Suprapubic skin (tissue), 4 donors: ENCODE measurements at regions not wholly inside any gene's neighbourhood (a gene's known extent, or its start where the extent isn't known, plus 50 kb on each side); places are given as distances from the start of the nearest gene placed in this dataset.

Experiments used
- DNase-seq, 2 donors: peaks; one replicate each; pipeline ENCODE4 v3.0.0-alpha.2; 2019; ENCODE audit warnings: low spot score in 2 of 2
- H3K27ac ChIP-seq: fragments of 200-600 bp; sonication (generic); one replicate; pipeline ENCODE4 v1.5.1; 2019
- H3K27me3 ChIP-seq: fragments of 200-600 bp; sonication (generic); one replicate; pipeline ENCODE4 v1.5.1; 2019
- H3K36me3 ChIP-seq: fragments of 200-600 bp; sonication (generic); one replicate; pipeline ENCODE4 v1.5.1; 2019
- H3K4me1 ChIP-seq: fragments of 200-600 bp; sonication (generic); one replicate; pipeline ENCODE4 v1.5.1; 2019
- H3K4me3 ChIP-seq: fragments of 200-600 bp; sonication (generic); one replicate; pipeline ENCODE4 v1.5.1; 2019; ENCODE audit warnings: mild to moderate bottlenecking
- H3K9me3 ChIP-seq: fragments of 200-600 bp; sonication (generic); one replicate; pipeline ENCODE4 v1.5.1; 2019
- EP300 ChIP-seq: sonication (generic); formaldehyde crosslinking; IDR thresholded peaks from one replicate; pipeline ENCODE4 v1.6.1; 2017; ENCODE audit warnings: antibody characterized with exemption
- POLR2A ChIP-seq, 2 donors: fragments of 450-650 bp; IDR thresholded peaks; one replicate each; pipeline ENCODE4 v1.6.1; 2017; ENCODE audit warnings: antibody characterized with exemption in 2 of 2, mild to moderate bottlenecking in 2 of 2, moderate library complexity in 2 of 2
- POLR2AphosphoS5 ChIP-seq, 3 donors: sonication (generic); formaldehyde crosslinking; IDR thresholded peaks; one replicate each; pipeline ENCODE4 v1.6.1; 2017; ENCODE audit warnings: antibody characterized with exemption in 3 of 3
- WGBS: methylation state at CpG from one replicate; pipeline ENCODE4 v1.1.5; 2018; 5-methylcytosine and 5-hydroxymethylcytosine counted together
- TF ChIP-seq, protein P1 (sequence below), 2 donors: fragments of 200-600 bp in 1 of 2; fragments of 450-650 bp in 1 of 2; sonication (generic) in 1 of 2; IDR thresholded peaks; one replicate each; pipeline ENCODE4 v1.5.1; 2016 to 2019; ENCODE audit warnings: antibody characterized with exemption in 2 of 2, mild to moderate bottlenecking in 1 of 2, moderate library complexity in 1 of 2

DNA sequence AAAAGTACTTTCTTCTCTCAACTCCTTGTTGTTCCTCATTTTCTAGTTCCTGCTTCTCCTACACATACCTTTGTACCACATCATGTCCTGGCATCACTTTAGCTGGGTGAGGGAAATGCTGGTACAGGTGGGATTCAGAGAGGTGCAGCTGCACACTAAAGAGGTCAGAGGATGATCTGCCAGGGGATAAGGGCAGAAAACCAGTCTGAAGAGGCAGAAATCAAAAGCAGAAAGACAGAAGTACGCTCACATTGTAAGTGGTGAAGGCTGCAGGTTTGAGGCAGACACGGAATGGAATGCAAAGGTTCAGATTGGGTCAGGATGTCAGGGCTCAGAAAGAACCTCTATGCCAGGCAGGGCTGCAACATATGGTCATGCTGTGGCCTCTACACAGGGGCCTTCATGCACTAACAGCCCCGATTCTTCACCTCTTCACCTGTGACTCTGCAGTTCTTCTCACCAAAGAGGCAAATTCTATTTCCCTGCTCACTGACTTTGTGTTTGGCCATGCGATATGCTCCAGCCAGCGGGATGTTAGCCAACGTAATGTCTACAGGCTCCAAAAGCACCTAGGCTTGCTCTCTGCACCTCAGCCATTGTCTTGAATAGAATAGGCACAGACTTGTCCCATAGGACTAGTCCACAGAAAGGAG, 373.7 kb downstream of the NXPE2 start:
- H3K27ac ChIP-seq = no peak overlapping the region
- TF ChIP-seq POLR2AphosphoS5 (IDR thresholded peaks at IDR 0.05) (no peak), EP300 (no peak), POLR2A (IDR thresholded peaks at IDR 0.05) (no peak)
- TF ChIP-seq, protein P1, sequence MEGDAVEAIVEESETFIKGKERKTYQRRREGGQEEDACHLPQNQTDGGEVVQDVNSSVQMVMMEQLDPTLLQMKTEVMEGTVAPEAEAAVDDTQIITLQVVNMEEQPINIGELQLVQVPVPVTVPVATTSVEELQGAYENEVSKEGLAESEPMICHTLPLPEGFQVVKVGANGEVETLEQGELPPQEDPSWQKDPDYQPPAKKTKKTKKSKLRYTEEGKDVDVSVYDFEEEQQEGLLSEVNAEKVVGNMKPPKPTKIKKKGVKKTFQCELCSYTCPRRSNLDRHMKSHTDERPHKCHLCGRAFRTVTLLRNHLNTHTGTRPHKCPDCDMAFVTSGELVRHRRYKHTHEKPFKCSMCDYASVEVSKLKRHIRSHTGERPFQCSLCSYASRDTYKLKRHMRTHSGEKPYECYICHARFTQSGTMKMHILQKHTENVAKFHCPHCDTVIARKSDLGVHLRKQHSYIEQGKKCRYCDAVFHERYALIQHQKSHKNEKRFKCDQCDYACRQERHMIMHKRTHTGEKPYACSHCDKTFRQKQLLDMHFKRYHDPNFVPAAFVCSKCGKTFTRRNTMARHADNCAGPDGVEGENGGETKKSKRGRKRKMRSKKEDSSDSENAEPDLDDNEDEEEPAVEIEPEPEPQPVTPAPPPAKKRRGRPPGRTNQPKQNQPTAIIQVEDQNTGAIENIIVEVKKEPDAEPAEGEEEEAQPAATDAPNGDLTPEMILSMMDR (IDR thresholded peaks at IDR 0.05) = no peak
- WGBS = 87% methylated on average over 6 of the region's 6 CpGs
- no peaks in the 10 kb centered on the region for H3K9me3 ChIP-seq
- DNase-seq = no peak
- H3K4me1 ChIP-seq = no peaks in the 10 kb centered on the region
- peaks cover 12% of the 10 kb centered on the region for H3K27me3 ChIP-seq
- H3K4me3 ChIP-seq = no peak overlapping the region
- H3K36me3 ChIP-seq = no peaks in the 10 kb centered on the region

DNA sequence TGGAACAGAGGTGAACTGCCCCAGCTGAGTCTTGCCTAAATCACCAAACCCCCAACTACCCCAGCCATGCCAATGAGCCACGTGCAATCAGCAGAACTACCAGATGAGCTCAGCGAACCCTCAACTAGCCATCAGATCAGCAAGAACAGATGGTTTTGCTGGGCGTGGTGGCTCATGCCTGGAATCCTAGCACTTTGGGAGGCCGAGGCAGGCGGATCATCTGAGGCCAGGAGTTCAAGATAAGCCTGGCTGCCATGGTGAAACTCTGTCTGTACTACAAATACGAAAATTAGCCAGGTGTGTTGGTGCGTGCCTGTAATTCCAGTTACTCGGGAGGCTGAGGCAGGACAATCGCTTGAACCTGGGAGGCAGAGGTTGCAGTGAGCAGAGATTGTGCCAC, 374.3 kb downstream of the NXPE2 start:
- DNase-seq = no peak
- no peaks in the 10 kb centered on the region for H3K36me3 ChIP-seq
- H3K4me3 ChIP-seq = no peak overlapping the region
- WGBS = 90% methylated on average over 9 of the region's 9 CpGs
- no peak overlapping the region for H3K27ac ChIP-seq
- H3K27me3 ChIP-seq = peaks cover 12% of the 10 kb centered on the region
- H3K9me3 ChIP-seq = no peaks in the 10 kb centered on the region
- H3K4me1 ChIP-seq = no peaks in the 10 kb centered on the region
- TF ChIP-seq, protein P1 (IDR thresholded peaks at IDR 0.05) = no peak
- TF ChIP-seq POLR2A (IDR thresholded peaks at IDR 0.05) (no peak), POLR2AphosphoS5 (IDR thresholded peaks at IDR 0.05) (no peak), EP300 (no peak)

DNA sequence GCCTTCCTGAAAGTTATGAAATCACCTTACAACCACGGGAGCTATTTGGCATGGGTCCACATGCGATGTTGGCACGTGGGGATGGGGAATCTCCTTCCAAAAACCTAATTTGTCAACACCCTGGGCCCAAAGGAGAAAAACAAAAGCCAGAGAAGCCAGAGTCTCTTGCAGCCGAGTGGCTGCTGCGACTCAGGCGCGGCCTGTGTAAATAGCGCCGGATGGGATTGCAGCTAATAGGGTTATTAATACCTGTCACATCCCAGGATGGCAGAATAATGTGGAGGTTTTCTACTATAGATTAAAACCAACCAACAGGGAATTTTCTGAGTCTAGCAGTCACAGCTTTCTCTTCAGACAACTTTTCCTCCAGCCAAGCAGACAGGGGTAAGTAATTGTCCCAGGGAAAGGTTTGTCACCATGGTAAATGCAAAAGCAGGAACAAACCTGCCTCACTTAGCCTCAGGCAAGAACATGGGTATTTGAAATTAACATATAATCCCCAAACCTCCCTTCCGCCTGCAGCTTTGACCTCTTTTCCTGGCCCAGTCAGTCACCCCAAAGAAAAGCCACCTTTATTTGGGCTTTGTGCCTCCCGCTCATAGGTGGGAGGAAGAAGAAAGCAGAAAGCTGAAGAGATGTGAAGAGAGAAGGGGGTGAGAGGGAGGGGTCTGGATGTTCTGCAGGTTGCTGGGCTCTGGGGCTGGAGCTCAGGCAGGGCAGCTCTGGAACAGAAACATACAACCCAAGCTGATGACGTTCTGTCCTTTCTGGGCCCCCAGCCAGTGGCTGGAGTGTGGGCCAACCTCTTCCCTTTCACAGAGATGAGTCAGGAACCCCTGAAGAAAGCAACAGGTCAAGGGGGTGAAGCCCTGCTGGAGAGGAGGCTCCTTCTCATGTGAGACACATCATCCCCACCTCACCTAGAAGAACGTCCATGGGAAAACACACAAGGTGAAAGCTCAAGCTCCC, 376.5 kb downstream of the NXPE2 start:
- H3K27ac ChIP-seq = no peak overlapping the region
- H3K27me3 ChIP-seq = peaks cover 8% of the 10 kb centered on the region
- no peak for DNase-seq
- H3K36me3 ChIP-seq = no peaks in the 10 kb centered on the region
- WGBS = 55% methylated on average over 13 of the region's 13 CpGs
- TF ChIP-seq EP300 = no peak
- no peak for TF ChIP-seq POLR2AphosphoS5 (IDR thresholded peaks at IDR 0.05)
- TF ChIP-seq POLR2A (IDR thresholded peaks at IDR 0.05) = no peak
- TF ChIP-seq, protein P1 (IDR thresholded peaks at IDR 0.05) = no peak
- H3K4me3 ChIP-seq = no peak overlapping the region
- no peaks in the 10 kb centered on the region for H3K4me1 ChIP-seq
- H3K9me3 ChIP-seq = no peaks in the 10 kb centered on the region

DNA sequence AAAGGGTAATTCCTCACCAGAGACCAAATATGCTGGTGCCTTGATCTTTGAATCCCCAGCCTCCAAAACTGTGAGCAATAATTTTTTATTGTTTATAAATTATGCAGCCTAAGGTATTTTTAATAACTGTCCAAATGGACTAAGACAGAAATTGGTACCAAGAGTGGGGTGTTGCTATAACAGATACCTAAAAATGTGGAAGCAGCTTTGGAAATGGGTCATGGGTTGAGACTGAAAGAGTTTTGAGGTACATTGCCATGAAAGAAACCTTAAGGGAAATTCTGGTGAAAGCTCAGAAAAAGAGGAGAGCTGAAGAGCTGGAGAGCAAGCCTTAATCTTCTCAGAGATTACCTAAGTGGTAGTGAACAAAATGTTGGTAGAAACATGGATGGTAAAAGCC, 378.2 kb downstream of the NXPE2 start:
- DNase-seq = no peak
- no peak for TF ChIP-seq EP300
- TF ChIP-seq POLR2A (IDR thresholded peaks at IDR 0.05) = no peak
- TF ChIP-seq POLR2AphosphoS5 (IDR thresholded peaks at IDR 0.05) = no peak
- TF ChIP-seq, protein P1 (IDR thresholded peaks at IDR 0.05) = no peak
- Histone ChIP-seq H3K4me3 (no peak overlapping the region), H3K27me3 (peaks cover 3% of the 10 kb centered on the region), H3K27ac (no peak overlapping the region), H3K4me1 (no peaks in the 10 kb centered on the region), H3K9me3 (no peaks in the 10 kb centered on the region), H3K36me3 (no peaks in the 10 kb centered on the region)

DNA sequence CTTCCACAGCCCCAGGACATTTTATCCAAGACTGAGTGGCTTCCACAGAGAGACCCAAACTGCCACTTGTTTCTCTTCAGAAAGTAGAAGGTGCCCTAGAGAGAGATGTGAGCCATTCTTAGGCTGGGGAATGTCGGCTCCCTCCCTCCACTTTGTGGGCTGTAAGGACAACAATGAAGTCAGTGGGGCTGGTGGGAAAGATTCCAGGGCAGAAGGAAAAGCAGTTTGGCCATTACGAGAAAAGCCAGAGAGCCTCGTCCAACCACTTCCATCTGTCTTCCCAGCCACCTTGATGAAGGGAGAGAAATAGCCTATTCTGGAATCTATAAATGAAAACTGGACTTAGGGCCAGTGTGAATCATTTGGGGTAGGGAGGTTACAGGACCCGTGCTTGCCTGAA, 382.5 kb downstream of the NXPE2 start:
- TF ChIP-seq POLR2AphosphoS5 (IDR thresholded peaks at IDR 0.05) (no peak), POLR2A (IDR thresholded peaks at IDR 0.05) (no peak), EP300 (no peak)
- TF ChIP-seq, protein P1 (IDR thresholded peaks at IDR 0.05) = no peak
- 26% methylated on average over 4 of the region's 4 CpGs for WGBS
- Histone ChIP-seq H3K9me3 (peaks cover 5% of the 10 kb centered on the region), H3K27me3 (peaks cover 3% of the 10 kb centered on the region), H3K4me3 (no peak overlapping the region), H3K4me1 (no peaks in the 10 kb centered on the region), H3K36me3 (no peaks in the 10 kb centered on the region), H3K27ac (no peak overlapping the region)
- no peak for DNase-seq
